SK-N-MC (cell line): ENCODE measurements at regions not wholly inside any gene's neighbourhood (a gene's known extent, or its start where the extent isn't known, plus 50 kb on each side); places are given as distances from the start of the nearest gene placed in this dataset.
"Not testable (repeated sequence)": the region's sequence is repeated elsewhere in the genome, so short reads cannot be mapped to it uniquely, and the experiment has no call there.

ENCODE experiments used
- DNase-seq: peaks from one replicate; pipeline ENCODE4 v3.0.0-alpha.2; 2011; ENCODE audit warnings: low read depth, low spot score
- H3K27ac ChIP-seq: fragments of 200-600 bp; sonication (generic); 2 replicates; pipeline ENCODE4 v1.5.1; 2016; ENCODE audit warnings: mixed run types
- H3K36me3 ChIP-seq: fragments of 200-600 bp; sonication (generic); 2 replicates; pipeline ENCODE4 v1.6.1; 2017; ENCODE audit warnings: antibody characterized with exemption, low read length, mixed read lengths; ENCODE audit not compliant: insufficient read depth
- H3K4me3 ChIP-seq: fragments of 200-600 bp; sonication (generic); 2 replicates; pipeline ENCODE4 v1.5.1; 2016
- H3K9ac ChIP-seq: fragments of 200-600 bp; sonication (generic); 2 replicates; pipeline ENCODE4 v1.8.0; 2017; ENCODE audit warnings: mixed run types, mixed read lengths; ENCODE audit not compliant: insufficient read length
- H3K9me3 ChIP-seq: fragments of 200-600 bp; sonication (generic); 2 replicates; pipeline ENCODE4 v1.6.1; 2017; ENCODE audit warnings: low read depth, mild to moderate bottlenecking, antibody characterized with exemption, low read length, moderate library complexity, mixed read lengths
- EZH2 ChIP-seq: fragments of 200-600 bp; sonication (generic); IDR thresholded peaks from one replicate; pipeline ENCODE4 v1.6.1; 2017; ENCODE audit warnings: antibody characterized with exemption
- FOXP2 ChIP-seq: optimal IDR thresholded peaks from 2 replicates; pipeline ENCODE3; 2011; ENCODE audit warnings: mild to moderate bottlenecking, moderate library complexity; ENCODE audit not compliant: insufficient read depth; ENCODE audit errors: extremely low read length, control extremely low read depth
- POLR2AphosphoS5 ChIP-seq: IDR thresholded peaks from 2 replicates; pipeline ENCODE4 v1.6.1; 2012; ENCODE audit warnings: mild to moderate bottlenecking, low read depth, low read length, borderline replicate concordance

DNA sequence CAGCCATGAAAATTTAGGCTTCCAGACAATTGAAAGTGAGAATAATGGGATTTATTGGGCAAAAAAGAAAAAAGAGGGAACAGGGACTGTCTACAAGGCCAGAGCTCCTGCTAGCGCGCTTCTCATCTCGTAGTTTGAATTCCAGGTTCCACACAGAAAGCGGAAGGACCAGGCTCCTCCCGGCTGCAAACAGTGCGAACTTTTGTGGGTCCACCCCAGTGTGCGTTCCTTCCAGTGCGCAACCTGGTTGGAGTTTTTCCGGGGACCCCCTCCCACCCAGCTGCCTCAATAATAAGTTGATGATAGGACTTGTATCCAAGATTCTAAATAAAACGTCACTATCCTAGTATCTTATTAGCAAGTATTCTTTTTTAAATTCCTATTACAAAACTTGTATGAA is 467.7 kb upstream of the TUSC1 start:
- H3K9me3 ChIP-seq, result no peaks in the 10 kb centered on the region
- TF ChIP-seq EZH2, result no peak
- no peak for TF ChIP-seq FOXP2
- no peak for TF ChIP-seq POLR2AphosphoS5
- no peak overlapping the region for H3K27ac ChIP-seq
- H3K36me3 ChIP-seq, result no peaks in the 10 kb centered on the region
- no peak overlapping the region for H3K9ac ChIP-seq
- no peak overlapping the region for H3K4me3 ChIP-seq
- DNase-seq, result no peak

DNA sequence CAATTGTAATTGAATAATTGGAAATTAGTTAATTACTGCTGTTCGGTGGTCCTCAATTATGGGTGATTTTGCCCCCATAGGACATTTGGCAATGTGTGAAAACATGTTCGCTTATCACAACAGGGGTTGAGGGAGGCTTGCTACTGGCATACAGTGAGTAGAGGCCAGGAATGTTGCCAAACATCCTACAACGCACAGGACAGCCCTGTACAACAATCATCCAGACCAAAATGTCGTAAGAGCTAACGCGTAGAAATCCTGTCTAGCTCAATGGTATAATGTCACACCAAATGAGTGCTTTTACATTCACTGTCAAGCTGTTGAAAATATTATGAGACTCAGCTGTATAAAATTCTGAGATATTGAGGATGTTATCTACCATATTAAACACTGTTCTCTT is 464.4 kb upstream of the TUSC1 start:
- no peak overlapping the region for H3K4me3 ChIP-seq
- H3K27ac ChIP-seq, result no peak overlapping the region
- TF ChIP-seq POLR2AphosphoS5 (no peak), EZH2 (no peak), FOXP2 (no peak)
- H3K9me3 ChIP-seq, result no peaks in the 10 kb centered on the region
- DNase-seq, result no peak
- H3K9ac ChIP-seq, result no peak overlapping the region
- H3K36me3 ChIP-seq, result no peaks in the 10 kb centered on the region

DNA sequence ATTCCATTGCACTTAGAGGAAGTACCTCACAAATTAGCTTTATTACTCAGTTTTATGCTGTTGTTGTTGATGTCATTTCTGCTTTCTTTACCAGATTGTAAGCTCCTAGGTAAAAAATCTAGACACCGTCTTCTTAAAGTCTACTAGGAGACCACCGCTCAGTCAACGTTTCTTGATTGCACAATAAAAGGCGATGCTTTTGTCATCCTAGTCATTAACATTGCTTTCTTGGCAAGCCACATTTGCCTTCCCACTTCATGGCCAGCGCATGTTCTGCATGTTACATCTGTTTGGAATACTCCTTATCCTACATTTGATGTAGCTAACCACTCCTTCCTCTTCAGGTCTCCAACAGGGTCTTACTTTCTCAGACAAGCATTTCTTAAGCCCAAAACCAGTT is 464.0 kb upstream of the TUSC1 start:
- no peaks in the 10 kb centered on the region for H3K36me3 ChIP-seq
- TF ChIP-seq FOXP2 (no peak), POLR2AphosphoS5 (no peak), EZH2 (no peak)
- no peak overlapping the region for H3K9ac ChIP-seq
- H3K4me3 ChIP-seq, result no peak overlapping the region
- no peak for DNase-seq
- no peak overlapping the region for H3K27ac ChIP-seq
- no peaks in the 10 kb centered on the region for H3K9me3 ChIP-seq

DNA sequence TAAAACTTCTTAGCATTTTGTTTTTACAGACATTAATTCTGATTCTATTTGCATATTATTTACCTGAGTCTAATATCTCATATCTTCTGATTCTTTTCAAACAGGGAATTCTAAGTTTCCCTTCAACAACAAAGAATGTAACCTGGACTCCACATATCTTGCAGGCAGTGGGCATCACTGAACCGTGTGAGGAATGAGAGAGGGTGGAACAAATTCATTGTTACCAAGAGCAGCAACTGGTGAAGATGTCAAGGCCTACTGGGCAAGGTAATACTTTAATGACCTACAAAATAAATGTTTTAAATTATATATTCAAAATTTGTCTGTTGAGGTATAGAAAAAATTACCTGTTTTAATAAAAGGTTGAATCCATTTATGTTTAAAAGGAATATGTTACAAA is 455.3 kb upstream of the TUSC1 start:
- no peak overlapping the region for H3K27ac ChIP-seq
- DNase-seq, result no peak
- no peaks in the 10 kb centered on the region for H3K36me3 ChIP-seq
- TF ChIP-seq FOXP2 (no peak), POLR2AphosphoS5 (no peak), EZH2 (no peak)
- H3K9me3 ChIP-seq, result no peaks in the 10 kb centered on the region
- no peak overlapping the region for H3K9ac ChIP-seq
- H3K4me3 ChIP-seq, result no peak overlapping the region

DNA sequence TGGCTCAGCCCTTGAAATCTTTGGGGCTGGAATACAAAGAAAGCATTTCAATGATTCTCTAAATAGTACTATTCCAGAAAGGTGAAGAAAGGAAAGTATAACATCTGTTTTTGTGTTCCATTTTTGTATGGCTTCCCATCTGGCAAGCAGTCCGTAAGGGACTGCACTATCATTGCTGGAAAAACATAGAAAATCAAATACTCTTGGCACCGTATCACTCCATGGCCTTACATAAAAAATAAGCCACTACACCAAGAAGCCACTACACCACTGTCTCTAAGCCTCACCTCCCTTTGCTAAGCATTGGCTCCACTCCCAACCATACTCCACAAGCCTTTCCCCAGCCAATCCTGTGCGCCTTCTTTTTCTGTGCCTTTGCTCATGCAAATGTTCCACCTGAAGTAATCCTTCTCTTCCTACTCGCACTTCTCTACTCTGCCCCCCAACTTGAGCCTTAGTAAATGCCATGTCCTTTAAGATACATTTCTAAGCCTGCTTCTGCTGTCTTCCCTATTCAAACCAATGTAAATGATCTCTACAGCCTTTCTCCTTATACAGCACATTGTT is 454.6 kb upstream of the TUSC1 start:
- no peak for TF ChIP-seq POLR2AphosphoS5
- TF ChIP-seq FOXP2, result no peak
- TF ChIP-seq EZH2, result no peak
- Histone ChIP-seq H3K4me3 (no peak overlapping the region), H3K9me3 (no peaks in the 10 kb centered on the region), H3K36me3 (no peaks in the 10 kb centered on the region), H3K9ac (no peak overlapping the region), H3K27ac (no peak overlapping the region)
- DNase-seq, result no peak

DNA sequence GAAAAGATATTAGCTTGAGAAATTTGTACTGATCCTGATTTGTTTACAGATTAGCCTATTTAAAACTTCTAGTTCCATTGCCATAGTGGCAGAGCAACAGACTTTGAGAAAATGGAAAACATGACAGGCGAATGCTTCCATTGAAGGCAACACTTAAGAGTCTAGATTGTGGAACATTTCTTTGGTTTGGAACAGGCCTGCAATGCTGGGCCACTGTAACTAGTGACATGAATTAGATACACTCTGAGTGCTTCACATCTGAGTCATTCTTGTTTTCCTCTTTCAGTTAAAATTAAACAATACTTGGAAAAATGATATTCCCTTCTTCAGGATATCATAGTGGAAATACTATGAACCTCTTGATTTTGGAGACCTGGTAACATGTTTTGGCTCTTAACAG is 453.6 kb upstream of the TUSC1 start:
- no peak overlapping the region for H3K9ac ChIP-seq
- no peak for DNase-seq
- no peaks in the 10 kb centered on the region for H3K36me3 ChIP-seq
- H3K27ac ChIP-seq, result no peak overlapping the region
- no peaks in the 10 kb centered on the region for H3K9me3 ChIP-seq
- no peak overlapping the region for H3K4me3 ChIP-seq
- TF ChIP-seq EZH2 (no peak), POLR2AphosphoS5 (no peak), FOXP2 (no peak)

DNA sequence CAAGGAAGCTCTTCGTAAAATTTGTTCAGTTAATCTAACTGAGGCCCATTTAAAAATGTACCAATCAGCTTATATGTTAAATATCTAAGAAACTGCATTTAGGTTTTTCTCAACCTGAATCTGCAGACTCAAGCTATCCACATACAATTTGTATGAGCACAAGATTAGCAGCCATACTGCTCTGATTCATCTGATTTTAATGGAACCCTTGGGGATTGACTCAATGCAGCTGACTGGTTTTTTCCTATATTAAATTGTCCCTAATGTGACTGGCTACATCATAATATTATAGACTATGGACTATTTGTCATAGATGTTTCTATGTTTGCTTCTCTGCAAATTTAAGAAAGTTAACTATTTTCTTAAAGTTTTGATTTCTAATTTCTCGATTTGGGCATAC is 451.0 kb upstream of the TUSC1 start:
- no peak overlapping the region for H3K27ac ChIP-seq
- no peak for DNase-seq
- TF ChIP-seq FOXP2, result no peak
- TF ChIP-seq EZH2, result no peak
- no peak for TF ChIP-seq POLR2AphosphoS5
- no peaks in the 10 kb centered on the region for H3K9me3 ChIP-seq
- H3K9ac ChIP-seq, result no peak overlapping the region
- H3K36me3 ChIP-seq, result no peaks in the 10 kb centered on the region
- no peak overlapping the region for H3K4me3 ChIP-seq

DNA sequence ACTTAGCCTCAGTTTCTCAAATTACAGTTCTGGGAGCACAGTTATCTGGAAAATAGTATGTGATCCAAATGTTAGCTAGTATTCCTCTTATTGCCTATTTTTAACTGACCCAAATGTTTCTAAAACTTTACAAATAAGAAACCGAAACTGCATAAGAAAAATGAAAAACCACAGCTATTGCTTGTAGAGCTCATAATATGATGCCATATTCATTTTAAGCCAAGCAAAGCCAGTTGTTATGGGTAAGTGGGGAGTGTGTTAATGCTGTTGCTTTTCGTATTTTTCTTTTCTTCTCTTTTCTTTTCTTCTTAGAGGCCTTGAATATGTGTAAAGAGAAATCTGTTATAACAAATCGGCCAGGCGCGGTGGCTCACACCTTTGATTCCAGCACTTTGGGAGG is 447.4 kb upstream of the TUSC1 start:
- no peak for TF ChIP-seq POLR2AphosphoS5
- TF ChIP-seq FOXP2, result no peak
- TF ChIP-seq EZH2, result no peak
- Histone ChIP-seq H3K36me3 (no peaks in the 10 kb centered on the region), H3K4me3 (no peak overlapping the region), H3K27ac (no peak overlapping the region), H3K9ac (no peak overlapping the region), H3K9me3 (no peaks in the 10 kb centered on the region)
- DNase-seq, result no peak

DNA sequence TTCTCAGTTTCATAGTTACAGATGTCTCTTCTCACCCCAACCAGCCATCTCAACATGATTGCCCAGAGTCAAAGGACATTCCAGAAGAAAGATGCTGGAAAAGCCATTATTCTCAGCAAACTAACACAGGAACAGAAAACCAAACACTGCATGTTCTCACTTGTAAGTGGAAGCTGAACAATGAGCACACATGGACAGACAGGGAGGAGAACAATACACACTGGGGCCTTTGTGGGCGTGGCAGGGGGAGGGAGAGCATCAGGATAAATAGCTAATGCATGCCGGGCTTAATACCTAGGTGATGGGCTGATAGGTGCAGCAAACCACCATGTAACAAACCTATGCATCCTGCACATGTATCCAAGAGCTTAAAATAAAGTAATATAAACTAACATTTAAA is 437.8 kb upstream of the TUSC1 start:
- not testable (repeated sequence) for H3K9ac ChIP-seq, DNase-seq, H3K36me3 ChIP-seq, H3K4me3 ChIP-seq, H3K9me3 ChIP-seq, H3K27ac ChIP-seq

DNA sequence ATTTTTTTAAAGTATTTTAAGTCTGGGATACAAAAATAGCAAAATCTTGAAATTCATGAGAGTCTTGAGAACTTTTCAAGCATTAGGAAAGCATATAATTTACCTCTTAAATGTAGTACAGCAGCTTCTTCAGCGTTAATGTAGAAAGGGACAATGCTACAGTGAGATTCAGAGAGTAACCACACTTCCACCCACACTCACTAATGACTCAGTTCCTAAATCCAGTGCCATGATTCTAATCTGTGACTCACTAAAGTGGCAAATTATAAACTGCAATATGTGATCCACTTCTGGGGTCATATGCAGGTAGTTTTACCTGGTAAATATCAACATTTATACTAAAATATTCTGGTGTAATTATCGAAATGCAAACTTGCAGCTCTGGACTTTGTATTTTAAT is 434.5 kb upstream of the TUSC1 start:
- Histone ChIP-seq H3K36me3 (no peaks in the 10 kb centered on the region), H3K9me3 (no peaks in the 10 kb centered on the region), H3K9ac (no peak overlapping the region), H3K27ac (no peak overlapping the region), H3K4me3 (no peak overlapping the region)
- DNase-seq, result no peak
- TF ChIP-seq EZH2 (no peak), FOXP2 (no peak), POLR2AphosphoS5 (no peak)
